Lower leg skin (tissue), 4 donors: ENCODE measurements at regions not wholly inside any gene's neighbourhood (a gene's known extent, or its start where the extent isn't known, plus 50 kb on each side); places are given as distances from the start of the nearest gene placed in this dataset.

Experiments
- DNase-seq, 2 donors: peaks; one replicate each; pipeline ENCODE4 v3.0.0-alpha.2; 2019; ENCODE audit warnings: low spot score in 2 of 2
- H3K4me3 ChIP-seq: fragments of 200-600 bp; sonication (generic); 2 replicates; pipeline ENCODE4 v1.5.1; 2017; ENCODE audit warnings: mild to moderate bottlenecking, low read depth; ENCODE audit not compliant: poor library complexity, severe bottlenecking
- POLR2A ChIP-seq, 2 donors: fragments of 450-650 bp; IDR thresholded peaks; one replicate each; pipeline ENCODE4 v1.6.1; 2016 to 2017; ENCODE audit warnings: antibody characterized with exemption in 2 of 2, mild to moderate bottlenecking in 1 of 2, moderate library complexity in 1 of 2
- WGBS, 2 donors: methylation state at CpG; one replicate each; pipeline ENCODE4 v1.1.5; 2018; 5-methylcytosine and 5-hydroxymethylcytosine counted together
- intact Hi-C: fragments of 100-400 bp; cut with DNase I; formaldehyde crosslinking; loops from one replicate; pipeline ENCODE4 v1.15.0; 2023; ENCODE audit warnings: low total_unique reads
- TF ChIP-seq, protein P1 (sequence below), 3 donors: fragments of 450-650 bp; IDR thresholded peaks; one replicate each; pipeline ENCODE4 v1.5.1; 2016; ENCODE audit warnings: antibody characterized with exemption in 3 of 3, mild to moderate bottlenecking in 3 of 3, moderate library complexity in 2 of 3

DNA sequence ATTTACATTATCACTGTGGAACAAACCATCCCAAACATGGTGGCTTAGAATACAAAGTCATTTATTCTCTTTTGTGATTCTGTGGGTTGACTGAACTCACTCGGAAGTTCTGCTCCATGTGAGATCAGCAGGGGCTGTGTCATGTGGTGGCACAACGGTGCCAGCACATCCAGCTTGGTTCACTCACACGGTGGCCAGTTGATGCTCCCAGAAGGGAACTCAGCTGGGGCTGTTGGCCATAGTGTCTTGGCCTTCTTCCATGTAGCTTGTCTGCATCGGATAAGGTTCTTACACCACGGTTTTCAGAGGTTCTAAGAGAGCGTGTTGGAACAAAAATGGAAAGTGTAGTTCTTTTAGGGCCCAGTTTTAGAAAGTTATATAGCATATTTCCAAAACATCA is 312.7 kb downstream of the DMRT2 start:
- no peak for TF ChIP-seq POLR2A (IDR thresholded peaks at IDR 0.05)
- TF ChIP-seq, protein P1, sequence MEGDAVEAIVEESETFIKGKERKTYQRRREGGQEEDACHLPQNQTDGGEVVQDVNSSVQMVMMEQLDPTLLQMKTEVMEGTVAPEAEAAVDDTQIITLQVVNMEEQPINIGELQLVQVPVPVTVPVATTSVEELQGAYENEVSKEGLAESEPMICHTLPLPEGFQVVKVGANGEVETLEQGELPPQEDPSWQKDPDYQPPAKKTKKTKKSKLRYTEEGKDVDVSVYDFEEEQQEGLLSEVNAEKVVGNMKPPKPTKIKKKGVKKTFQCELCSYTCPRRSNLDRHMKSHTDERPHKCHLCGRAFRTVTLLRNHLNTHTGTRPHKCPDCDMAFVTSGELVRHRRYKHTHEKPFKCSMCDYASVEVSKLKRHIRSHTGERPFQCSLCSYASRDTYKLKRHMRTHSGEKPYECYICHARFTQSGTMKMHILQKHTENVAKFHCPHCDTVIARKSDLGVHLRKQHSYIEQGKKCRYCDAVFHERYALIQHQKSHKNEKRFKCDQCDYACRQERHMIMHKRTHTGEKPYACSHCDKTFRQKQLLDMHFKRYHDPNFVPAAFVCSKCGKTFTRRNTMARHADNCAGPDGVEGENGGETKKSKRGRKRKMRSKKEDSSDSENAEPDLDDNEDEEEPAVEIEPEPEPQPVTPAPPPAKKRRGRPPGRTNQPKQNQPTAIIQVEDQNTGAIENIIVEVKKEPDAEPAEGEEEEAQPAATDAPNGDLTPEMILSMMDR (IDR thresholded peaks at IDR 0.05), result no peak
- WGBS, 2 donors, result 83 to 89% methylated on average over 6 of the region's 6 CpGs
- intact Hi-C loops, result no loop called here
- H3K4me3 ChIP-seq, result no peak overlapping the region
- DNase-seq, result no peak

DNA sequence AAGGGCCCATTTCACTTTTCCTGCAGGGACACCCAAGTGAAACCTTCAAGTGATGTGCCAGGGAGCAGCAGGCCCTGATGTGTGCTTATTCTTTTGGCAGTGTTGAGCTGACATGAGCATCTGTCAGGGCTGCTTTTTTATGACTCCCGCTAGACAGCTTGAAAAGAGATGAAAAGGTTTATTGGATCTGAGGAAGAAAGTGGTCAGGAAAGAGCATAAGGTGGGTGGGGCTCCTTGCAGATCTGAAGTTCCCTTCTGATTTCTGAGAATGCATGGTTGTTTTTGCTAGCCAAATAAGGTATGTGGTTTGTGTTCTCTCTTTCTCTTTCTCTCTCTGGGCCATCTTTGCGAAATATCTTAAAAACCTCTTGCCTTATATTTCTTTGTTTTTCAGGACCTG is 316.1 kb downstream of the DMRT2 start:
- intact Hi-C loops, result no loop called here
- 66 to 78% methylated on average over 2 of the region's 2 CpGs for WGBS, 2 donors

DNA sequence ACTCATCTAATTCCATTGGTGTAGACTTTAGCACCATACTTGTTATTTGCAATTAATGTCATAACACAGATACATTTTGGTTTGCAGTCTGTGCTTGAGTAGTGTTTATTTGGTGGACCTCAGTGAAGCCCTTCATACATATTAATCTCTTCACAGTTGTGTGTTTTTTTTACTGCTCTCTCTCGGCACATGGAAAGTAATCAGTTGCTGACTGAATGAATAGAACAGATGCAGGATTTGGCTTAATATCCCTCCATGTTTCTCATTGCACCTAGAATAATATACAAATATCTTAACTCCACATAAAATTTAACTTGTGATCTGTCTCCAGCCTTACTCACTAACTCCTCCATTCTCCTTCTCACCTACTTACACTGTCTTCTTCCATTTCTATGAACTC is 319.1 kb downstream of the DMRT2 start:
- H3K4me3 ChIP-seq, result no peak overlapping the region
- intact Hi-C loops, result no loop called here
- TF ChIP-seq, protein P1 (IDR thresholded peaks at IDR 0.05), result no peak
- no peak for TF ChIP-seq POLR2A (IDR thresholded peaks at IDR 0.05)
- 81 to 94% methylated on average over 1 of the region's 1 CpG for WGBS, 2 donors
- no peak for DNase-seq

More for the DNA sequence above, 316.1 kb downstream of the DMRT2 start:
- TF ChIP-seq, protein P1 (IDR thresholded peaks at IDR 0.05), result no peak
- no peak for TF ChIP-seq POLR2A (IDR thresholded peaks at IDR 0.05)
- DNase-seq, result no peak
- no peak overlapping the region for H3K4me3 ChIP-seq

DNA sequence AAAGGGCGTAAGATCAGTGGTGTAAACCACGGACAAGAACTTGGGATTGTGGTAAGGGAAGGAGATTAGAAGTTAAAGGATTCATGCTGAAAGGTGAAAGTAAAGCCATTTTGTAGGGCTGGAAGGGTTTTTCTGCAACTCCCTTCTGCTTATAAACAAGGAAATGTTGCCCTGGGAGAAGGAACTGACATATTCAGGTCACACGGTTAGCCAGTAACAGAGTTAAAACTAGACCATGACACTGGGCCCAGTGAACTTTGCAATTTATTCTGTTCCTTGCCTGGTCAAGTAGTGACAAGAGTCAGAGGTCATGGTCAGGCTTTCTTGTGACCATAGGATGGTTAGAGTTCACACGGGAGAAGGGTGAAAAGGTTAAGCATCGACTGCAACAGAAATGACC is 323.3 kb downstream of the DMRT2 start:
- DNase-seq, result no peak
- TF ChIP-seq, protein P1 (IDR thresholded peaks at IDR 0.05), result no peak
- TF ChIP-seq POLR2A (IDR thresholded peaks at IDR 0.05), result no peak
- intact Hi-C loops, result no loop called here
- 68 to 72% methylated on average over 5 of the region's 5 CpGs for WGBS, 2 donors
- H3K4me3 ChIP-seq, result no peak overlapping the region

- no peak for DNase-seq
- H3K4me3 ChIP-seq, result no peak overlapping the region
- 51 to 61% methylated on average over 4 of the region's 4 CpGs for WGBS, 2 donors
- TF ChIP-seq POLR2A (IDR thresholded peaks at IDR 0.05), result no peak
- TF ChIP-seq, protein P1 (IDR thresholded peaks at IDR 0.05), result no peak
- intact Hi-C loops, result no loop called here
Measured at GRCh38 chr9:1383899-1384455, 333.8 kb downstream of the DMRT2 start.

DNA sequence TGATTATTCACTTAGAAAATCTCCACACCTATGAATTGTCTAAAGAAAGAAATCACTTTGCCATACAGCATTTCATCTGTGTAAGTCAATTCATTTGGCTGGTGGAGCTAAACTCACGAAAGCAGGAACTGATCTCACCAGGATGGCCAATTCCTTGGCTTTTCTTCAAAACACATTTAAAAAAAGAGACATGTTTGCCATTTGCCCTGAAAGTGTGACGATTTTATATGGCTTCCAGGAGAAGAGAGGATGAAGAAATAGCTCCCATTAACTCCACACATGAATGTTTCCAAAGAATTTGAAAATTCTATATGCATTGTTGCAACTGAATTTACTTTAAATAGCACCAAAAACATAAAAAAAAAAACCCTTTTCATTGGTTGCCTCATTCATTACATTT is 334.7 kb downstream of the DMRT2 start:
- intact Hi-C loops, result no loop called here
- TF ChIP-seq, protein P1 (IDR thresholded peaks at IDR 0.05), result no peak
- TF ChIP-seq POLR2A (IDR thresholded peaks at IDR 0.05), result no peak
- DNase-seq, result no peak
- 37 to 50% methylated on average over 2 of the region's 2 CpGs for WGBS, 2 donors
- no peak overlapping the region for H3K4me3 ChIP-seq
